22Rv1 (cell line): ENCODE measurements at regions not wholly inside any gene's neighbourhood (a gene's known extent, or its start where the extent isn't known, plus 50 kb on each side); places are given as distances from the start of the nearest gene placed in this dataset.

Source experiments
- CTCF ChIP-seq: fragments of 450-650 bp; IDR thresholded peaks from 2 replicates; pipeline ENCODE4 v1.5.1; 2017; ENCODE audit warnings: mild to moderate bottlenecking
- ZFX ChIP-seq: fragments of 450-650 bp; IDR thresholded peaks from 2 replicates; pipeline ENCODE4 v1.6.1; 2017; ENCODE audit warnings: antibody characterized with exemption, borderline replicate concordance

- TF ChIP-seq CTCF (no peak), ZFX (no peak)
Measured at GRCh38 chr2:234376229-234376628, 120.7 kb downstream of the ARL4C start.
